Peyer's patch (tissue), 4 donors: ENCODE measurements at regions not wholly inside any gene's neighbourhood (a gene's known extent, or its start where the extent isn't known, plus 50 kb on each side); places are given as distances from the start of the nearest gene placed in this dataset.

Source experiments
- DNase-seq, 3 donors: peaks; one replicate each; pipeline ENCODE4 v3.0.0-alpha.2; 2017 to 2019
- H3K27ac ChIP-seq, 4 donors: fragments of 200-600 bp; sonication (generic); one replicate each; pipeline ENCODE4 v1.5.1; 2016 to 2019
- H3K27me3 ChIP-seq, 2 donors: fragments of 200-600 bp; sonication (generic); one replicate each; pipeline ENCODE4 v1.5.1; 2019
- H3K36me3 ChIP-seq, 3 donors: fragments of 200-600 bp; sonication (generic); one replicate each; pipeline ENCODE4 v1.5.1; 2016 to 2019
- H3K4me1 ChIP-seq, 4 donors: fragments of 200-600 bp; sonication (generic); one replicate each; pipeline ENCODE4 v1.5.1; 2016 to 2019
- H3K4me3 ChIP-seq, 4 donors: fragments of 200-600 bp; sonication (generic); 1 replicate in 3 of 4; 2 replicates in 1 of 4; pipeline ENCODE4 v1.5.1; 2016 to 2019; ENCODE audit warnings: mild to moderate bottlenecking in 1 of 4
- H3K9me3 ChIP-seq, 4 donors: fragments of 200-600 bp; sonication (generic); one replicate each; pipeline ENCODE4 v1.5.1; 2016 to 2019; ENCODE audit warnings: mild to moderate bottlenecking in 1 of 4
- POLR2A ChIP-seq, 2 donors: fragments of 450-650 bp; IDR thresholded peaks; one replicate each; pipeline ENCODE4 v1.5.1; 2017; ENCODE audit warnings: antibody characterized with exemption in 2 of 2, mild to moderate bottlenecking in 2 of 2, moderate library complexity in 2 of 2
- TF ChIP-seq, protein P1 (sequence below), 6 experiments: fragments of 450-650 bp in 4 of 6; fragments of 200-600 bp in 2 of 6; sonication (generic) in 1 of 6; IDR thresholded peaks; one replicate each; pipeline ENCODE4 v1.5.1; 2017 to 2019; ENCODE audit warnings: antibody characterized with exemption in 6 of 6, mild to moderate bottlenecking in 3 of 6, moderate library complexity in 1 of 6

DNA sequence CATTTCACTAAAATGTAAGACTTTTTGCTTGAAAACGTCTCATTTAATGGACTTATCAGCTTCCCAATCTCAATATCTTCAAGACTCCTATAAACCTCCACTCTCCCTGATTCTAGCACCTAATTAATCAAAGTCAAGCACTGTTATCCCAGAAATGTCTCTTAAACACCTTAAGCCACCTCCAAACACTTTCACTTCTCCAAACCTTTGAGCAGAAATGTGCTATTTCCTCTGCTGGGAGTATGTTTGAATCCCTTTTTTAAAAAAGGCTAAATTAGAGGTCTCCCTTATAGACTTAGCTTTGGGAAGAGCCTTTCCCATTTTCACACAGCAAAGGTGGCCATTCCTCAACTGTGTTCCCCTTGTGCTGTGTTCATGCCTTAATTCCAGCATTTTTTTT, 146.2 kb upstream of the SYN3 start:
- H3K36me3 ChIP-seq, result no peaks in the 10 kb centered on the region
- H3K27ac ChIP-seq, result no peak overlapping the region
- no peaks in the 10 kb centered on the region for H3K4me1 ChIP-seq
- DNase-seq, result no peak
- no peak for TF ChIP-seq POLR2A (IDR thresholded peaks at IDR 0.05)
- TF ChIP-seq, protein P1, sequence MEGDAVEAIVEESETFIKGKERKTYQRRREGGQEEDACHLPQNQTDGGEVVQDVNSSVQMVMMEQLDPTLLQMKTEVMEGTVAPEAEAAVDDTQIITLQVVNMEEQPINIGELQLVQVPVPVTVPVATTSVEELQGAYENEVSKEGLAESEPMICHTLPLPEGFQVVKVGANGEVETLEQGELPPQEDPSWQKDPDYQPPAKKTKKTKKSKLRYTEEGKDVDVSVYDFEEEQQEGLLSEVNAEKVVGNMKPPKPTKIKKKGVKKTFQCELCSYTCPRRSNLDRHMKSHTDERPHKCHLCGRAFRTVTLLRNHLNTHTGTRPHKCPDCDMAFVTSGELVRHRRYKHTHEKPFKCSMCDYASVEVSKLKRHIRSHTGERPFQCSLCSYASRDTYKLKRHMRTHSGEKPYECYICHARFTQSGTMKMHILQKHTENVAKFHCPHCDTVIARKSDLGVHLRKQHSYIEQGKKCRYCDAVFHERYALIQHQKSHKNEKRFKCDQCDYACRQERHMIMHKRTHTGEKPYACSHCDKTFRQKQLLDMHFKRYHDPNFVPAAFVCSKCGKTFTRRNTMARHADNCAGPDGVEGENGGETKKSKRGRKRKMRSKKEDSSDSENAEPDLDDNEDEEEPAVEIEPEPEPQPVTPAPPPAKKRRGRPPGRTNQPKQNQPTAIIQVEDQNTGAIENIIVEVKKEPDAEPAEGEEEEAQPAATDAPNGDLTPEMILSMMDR (IDR thresholded peaks at IDR 0.05), result no peak
- H3K9me3 ChIP-seq, result no peaks in the 10 kb centered on the region
- H3K27me3 ChIP-seq, result no peaks in the 10 kb centered on the region
- H3K4me3 ChIP-seq, result no peak overlapping the region

DNA sequence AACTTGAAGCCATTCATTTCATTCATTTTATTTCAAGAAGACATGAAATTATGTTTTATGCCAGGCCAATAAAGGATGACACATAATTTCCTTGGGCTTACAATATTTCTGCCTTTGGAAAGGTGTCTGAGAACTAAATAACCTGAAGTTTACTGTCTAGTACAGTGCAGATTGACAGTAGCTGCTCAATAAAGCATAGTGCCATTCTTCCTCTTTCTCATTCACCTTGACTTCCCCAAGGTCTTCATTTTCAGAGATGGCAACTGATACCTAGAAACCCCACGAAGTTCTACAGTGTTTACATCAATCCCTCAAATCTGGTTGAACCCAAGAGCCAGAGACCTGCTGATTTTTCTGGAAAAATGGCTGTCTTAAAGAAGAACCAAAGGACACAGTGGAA, 144.3 kb upstream of the SYN3 start:
- Histone ChIP-seq H3K36me3 (no peaks in the 10 kb centered on the region), H3K27ac (no peak overlapping the region), H3K4me1 (no peaks in the 10 kb centered on the region), H3K4me3 (no peak overlapping the region), H3K27me3 (no peaks in the 10 kb centered on the region), H3K9me3 (no peaks in the 10 kb centered on the region)
- no peak for DNase-seq
- no peak for TF ChIP-seq POLR2A (IDR thresholded peaks at IDR 0.05)

DNA sequence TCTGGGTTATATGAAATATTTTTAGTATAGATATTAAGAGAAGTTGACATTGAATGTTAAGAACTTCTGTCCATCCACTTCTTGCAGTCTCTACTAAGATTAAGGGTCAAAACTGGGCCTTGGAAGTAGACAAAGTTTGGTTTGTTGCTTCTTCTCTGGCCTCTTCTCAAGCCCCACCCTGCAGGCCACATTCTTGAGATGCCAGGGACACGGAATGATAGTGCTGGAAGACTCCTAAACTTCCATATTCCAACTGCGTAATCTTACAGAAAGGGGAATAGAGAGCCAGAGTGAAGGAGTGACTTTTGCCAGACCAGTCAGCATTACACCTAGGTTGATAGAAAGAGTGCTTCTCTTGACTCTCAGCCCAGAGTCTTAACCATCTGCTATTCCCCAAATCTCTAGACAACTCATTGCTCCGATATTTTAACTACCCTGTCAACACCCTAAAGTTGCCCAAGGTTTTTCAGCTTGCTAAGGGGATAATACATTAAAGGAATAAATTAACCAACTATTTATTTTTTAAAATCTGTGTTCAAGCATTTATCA, 136.4 kb upstream of the SYN3 start:
- DNase-seq, result no peak
- H3K4me1 ChIP-seq, result no peaks in the 10 kb centered on the region
- TF ChIP-seq, protein P1 (IDR thresholded peaks at IDR 0.05), result no peak
- TF ChIP-seq POLR2A (IDR thresholded peaks at IDR 0.05), result no peak
- no peaks in the 10 kb centered on the region for H3K36me3 ChIP-seq
- H3K4me3 ChIP-seq, result no peak overlapping the region
- no peaks in the 10 kb centered on the region for H3K27me3 ChIP-seq
- H3K27ac ChIP-seq, result no peak overlapping the region
- H3K9me3 ChIP-seq, result no peaks in the 10 kb centered on the region

DNA sequence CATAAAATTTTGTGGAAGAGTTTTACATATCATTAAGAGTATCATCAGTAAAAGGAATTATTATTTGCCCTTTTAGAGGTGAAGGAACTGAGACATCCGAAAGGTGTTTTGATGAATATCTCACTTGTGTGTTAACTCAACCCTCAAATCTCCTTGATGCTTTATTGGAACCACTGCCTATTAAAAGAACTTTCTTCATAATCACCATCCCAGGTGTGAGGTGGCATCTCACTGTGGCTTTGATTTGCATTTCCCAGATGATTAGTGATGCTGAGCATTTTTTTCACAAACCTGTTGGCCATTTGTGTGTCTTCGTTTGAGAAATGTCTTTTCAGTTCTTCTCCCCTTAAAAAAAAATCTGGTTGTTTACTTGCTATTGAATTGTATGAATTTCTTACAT, 134.0 kb upstream of the SYN3 start:
- Histone ChIP-seq H3K27ac (no peak overlapping the region), H3K4me3 (no peak overlapping the region), H3K27me3 (no peaks in the 10 kb centered on the region), H3K4me1 (no peaks in the 10 kb centered on the region), H3K9me3 (no peaks in the 10 kb centered on the region), H3K36me3 (no peaks in the 10 kb centered on the region)
- DNase-seq, result no peak
- TF ChIP-seq POLR2A (IDR thresholded peaks at IDR 0.05), result no peak
- TF ChIP-seq, protein P1 (IDR thresholded peaks at IDR 0.05), result no peak

DNA sequence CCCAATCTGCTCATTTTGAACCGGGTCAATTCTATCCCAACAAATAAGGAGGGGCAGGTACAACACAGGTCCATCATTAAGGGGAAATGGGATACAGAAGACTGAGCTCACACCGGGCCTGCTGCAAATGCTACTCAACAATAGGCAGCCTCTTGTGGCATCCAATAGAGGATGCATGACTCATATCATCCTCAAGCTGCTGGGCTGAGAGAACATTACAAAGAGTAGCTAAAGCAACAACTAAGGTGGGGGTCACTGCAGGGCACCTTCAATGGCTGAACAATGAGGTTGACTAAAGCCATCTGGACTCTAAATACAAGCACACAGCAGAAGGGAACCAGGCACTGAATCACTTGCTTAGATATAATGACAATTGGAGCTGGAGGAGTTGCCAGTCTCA, 130.1 kb upstream of the SYN3 start:
- Histone ChIP-seq H3K4me3 (no peak overlapping the region), H3K27me3 (no peaks in the 10 kb centered on the region), H3K27ac (no peak overlapping the region), H3K4me1 (no peaks in the 10 kb centered on the region), H3K36me3 (no peaks in the 10 kb centered on the region), H3K9me3 (no peaks in the 10 kb centered on the region)
- no peak for DNase-seq
- TF ChIP-seq, protein P1 (IDR thresholded peaks at IDR 0.05), result no peak
- no peak for TF ChIP-seq POLR2A (IDR thresholded peaks at IDR 0.05)

DNA sequence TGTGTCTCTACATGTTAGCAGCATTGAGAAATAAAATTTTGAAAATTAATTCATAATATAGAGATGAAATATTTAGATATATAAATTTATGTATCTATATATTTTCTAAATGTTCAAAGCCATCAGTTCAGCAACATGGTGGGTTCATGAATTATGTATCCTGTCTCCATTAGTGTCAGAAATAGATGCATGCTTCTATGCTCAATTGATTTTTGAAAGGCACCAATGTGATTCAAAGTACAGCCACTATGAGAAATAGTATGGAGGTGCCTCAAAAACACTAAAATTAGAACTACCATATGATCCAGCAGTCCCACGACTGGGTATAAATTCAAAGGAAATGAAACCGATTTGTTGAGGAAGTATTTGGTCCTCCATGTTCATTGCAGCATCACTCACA, 128.6 kb upstream of the SYN3 start:
- TF ChIP-seq, protein P1 (IDR thresholded peaks at IDR 0.05), result no peak
- TF ChIP-seq POLR2A (IDR thresholded peaks at IDR 0.05), result no peak

More for the DNA sequence above, 128.6 kb upstream of the SYN3 start:
- H3K27me3 ChIP-seq, result no peaks in the 10 kb centered on the region
- H3K4me1 ChIP-seq, result no peaks in the 10 kb centered on the region
- H3K36me3 ChIP-seq, result no peaks in the 10 kb centered on the region
- DNase-seq, result no peak
- H3K27ac ChIP-seq, result no peak overlapping the region
- H3K9me3 ChIP-seq, result peaks cover 0 to 5% (median 0%) of the 10 kb centered on the region in 4 donors
- H3K4me3 ChIP-seq, result no peak overlapping the region
